ENCODE measurements at regions not wholly inside any gene's neighbourhood (a gene's known extent, or its start where the extent isn't known, plus 50 kb on each side); places are given as distances from the start of the nearest gene placed in this dataset.

DNA sequence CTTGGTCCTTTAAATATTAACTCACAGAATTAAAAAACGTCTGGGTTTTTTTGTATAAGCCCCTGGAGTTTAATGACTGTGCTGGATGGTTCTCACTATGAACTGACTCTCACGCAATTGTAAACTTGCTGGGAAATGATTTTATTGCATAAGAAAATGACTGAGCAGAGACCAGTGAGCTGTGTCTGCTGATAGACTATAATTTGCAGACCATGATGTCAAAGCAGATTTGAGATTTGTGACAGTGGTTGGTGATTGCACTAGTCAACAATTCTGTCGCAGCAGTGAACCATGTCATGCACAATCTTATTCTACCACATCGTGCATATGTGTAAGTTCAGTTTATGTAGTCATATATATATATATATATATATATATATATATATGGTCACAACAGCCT is 85.7 kb upstream of the C9orf72 start:
- TF ChIP-seq, protein P1, sequence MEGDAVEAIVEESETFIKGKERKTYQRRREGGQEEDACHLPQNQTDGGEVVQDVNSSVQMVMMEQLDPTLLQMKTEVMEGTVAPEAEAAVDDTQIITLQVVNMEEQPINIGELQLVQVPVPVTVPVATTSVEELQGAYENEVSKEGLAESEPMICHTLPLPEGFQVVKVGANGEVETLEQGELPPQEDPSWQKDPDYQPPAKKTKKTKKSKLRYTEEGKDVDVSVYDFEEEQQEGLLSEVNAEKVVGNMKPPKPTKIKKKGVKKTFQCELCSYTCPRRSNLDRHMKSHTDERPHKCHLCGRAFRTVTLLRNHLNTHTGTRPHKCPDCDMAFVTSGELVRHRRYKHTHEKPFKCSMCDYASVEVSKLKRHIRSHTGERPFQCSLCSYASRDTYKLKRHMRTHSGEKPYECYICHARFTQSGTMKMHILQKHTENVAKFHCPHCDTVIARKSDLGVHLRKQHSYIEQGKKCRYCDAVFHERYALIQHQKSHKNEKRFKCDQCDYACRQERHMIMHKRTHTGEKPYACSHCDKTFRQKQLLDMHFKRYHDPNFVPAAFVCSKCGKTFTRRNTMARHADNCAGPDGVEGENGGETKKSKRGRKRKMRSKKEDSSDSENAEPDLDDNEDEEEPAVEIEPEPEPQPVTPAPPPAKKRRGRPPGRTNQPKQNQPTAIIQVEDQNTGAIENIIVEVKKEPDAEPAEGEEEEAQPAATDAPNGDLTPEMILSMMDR (IDR thresholded peaks at IDR 0.05; ENCODE audit: low read depth, low read length, poor library complexity, severe bottlenecking), result no peak
- TF ChIP-seq EZH2phosphoT487 (IDR thresholded peaks at IDR 0.05; ENCODE audit: borderline replicate concordance, low read length), result no peak

Data from DOHH2 (cell line).